Erythroblast (primary cell): ENCODE measurements at regions not wholly inside any gene's neighbourhood (a gene's known extent, or its start where the extent isn't known, plus 50 kb on each side); places are given as distances from the start of the nearest gene placed in this dataset.

Source experiments
- GATA1 ChIP-seq: IDR thresholded peaks from 2 replicates; pipeline ENCODE4 v1.6.1; 2011; ENCODE audit warnings: low read depth, mild to moderate bottlenecking, control low read depth, low read length, moderate library complexity
- POLR2A ChIP-seq: IDR thresholded peaks from 2 replicates; pipeline ENCODE4 v1.6.1; 2011; ENCODE audit warnings: mild to moderate bottlenecking, low read length

GRCh38 chr18:37845498-37845897, 279.9 kb upstream of the CELF4 start:
- TF ChIP-seq POLR2A: no peak
- TF ChIP-seq GATA1: no peak
